DOHH2 (cell line): ENCODE measurements at regions not wholly inside any gene's neighbourhood (a gene's known extent, or its start where the extent isn't known, plus 50 kb on each side); places are given as distances from the start of the nearest gene placed in this dataset.

Source experiments
- H3F3A ChIP-seq: fragments of 200-600 bp; sonication (generic), shearing (Covaris generic); 2 replicates; pipeline ENCODE4 v1.6.0; 2016; ENCODE audit warnings: antibody characterized with exemption, mild to moderate bottlenecking; ENCODE audit not compliant: control insufficient read depth, insufficient read depth
- H3K27ac ChIP-seq: fragments of 200-600 bp; sonication (generic); 2 replicates; pipeline ENCODE4 v1.5.1; 2014; ENCODE audit warnings: low read depth, mild to moderate bottlenecking, low read length, moderate library complexity
- H3K27me3 ChIP-seq: fragments of 200-600 bp; sonication (generic); 2 replicates; pipeline ENCODE4 v1.6.1; 2014; ENCODE audit warnings: mild to moderate bottlenecking, low read length, mixed read lengths; ENCODE audit not compliant: control insufficient read depth
- H3K36me3 ChIP-seq: fragments of 200-600 bp; sonication (generic); 2 replicates; pipeline ENCODE4 v1.6.1; 2014; ENCODE audit warnings: mild to moderate bottlenecking, low read length, moderate library complexity, mixed read lengths; ENCODE audit not compliant: control insufficient read depth
- H3K4me1 ChIP-seq: fragments of 200-600 bp; sonication (generic); 2 replicates; pipeline ENCODE4 v1.6.1; 2014; ENCODE audit warnings: mild to moderate bottlenecking, low read length, mixed read lengths; ENCODE audit not compliant: control insufficient read depth
- H3K4me2 ChIP-seq: fragments of 200-600 bp; sonication (generic); 2 replicates; pipeline ENCODE4 v1.6.0; 2014; ENCODE audit warnings: mild to moderate bottlenecking, low read length, moderate library complexity
- H3K4me3 ChIP-seq: fragments of 200-600 bp; sonication (generic); 2 replicates; pipeline ENCODE4 v1.5.1; 2014; ENCODE audit warnings: mild to moderate bottlenecking, low read length, mixed read lengths
- H3K79me2 ChIP-seq: fragments of 200-600 bp; sonication (generic); 2 replicates; pipeline ENCODE4 v1.6.1; 2014; ENCODE audit warnings: mild to moderate bottlenecking, low read length, mixed read lengths; ENCODE audit not compliant: control insufficient read depth
- H3K9me2 ChIP-seq: fragments of 200-600 bp; sonication (generic); replicated peaks from 2 replicates; pipeline ENCODE4 v1.6.1; 2014; ENCODE audit warnings: mild to moderate bottlenecking, low read length, mixed read lengths; ENCODE audit not compliant: control insufficient read depth
- H3K9me3 ChIP-seq: fragments of 200-600 bp; sonication (generic); 2 replicates; pipeline ENCODE4 v1.6.1; 2014; ENCODE audit warnings: antibody characterized with exemption, low read length, mixed read lengths; ENCODE audit not compliant: control insufficient read depth, insufficient read depth
- H4K20me1 ChIP-seq: fragments of 200-600 bp; sonication (generic); 2 replicates; pipeline ENCODE4 v1.6.0; 2014; ENCODE audit warnings: low read depth, mild to moderate bottlenecking, antibody characterized with exemption, low read length, moderate library complexity; ENCODE audit not compliant: control insufficient read depth, insufficient read depth
- CTCF ChIP-seq: fragments of 200-600 bp; sonication (generic); IDR thresholded peaks from one replicate; pipeline ENCODE4 v1.5.1; 2014; ENCODE audit warnings: antibody characterized with exemption, mild to moderate bottlenecking, low read depth, low read length; ENCODE audit not compliant: poor library complexity, severe bottlenecking
- EZH2phosphoT487 ChIP-seq: fragments of 200-600 bp; sonication (generic); IDR thresholded peaks from 2 replicates; pipeline ENCODE4 v1.6.1; 2017; ENCODE audit warnings: borderline replicate concordance, mild to moderate bottlenecking, antibody characterized with exemption, low read length, moderate library complexity, mixed read lengths

- no peaks in the 10 kb centered on the region for H3K36me3 ChIP-seq
- no peaks in the 10 kb centered on the region for H3K79me2 ChIP-seq
- H3K27ac ChIP-seq = no peak overlapping the region
- no peak overlapping the region for H3K4me2 ChIP-seq
- H3K9me3 ChIP-seq = no peaks in the 10 kb centered on the region
- no peaks in the 10 kb centered on the region for H3K4me1 ChIP-seq
- H4K20me1 ChIP-seq = no peaks in the 10 kb centered on the region
- H3K4me3 ChIP-seq = no peak overlapping the region
- peaks cover 7% of the 10 kb centered on the region; the same call in 1 of the 2 replicates for H3K27me3 ChIP-seq
- TF ChIP-seq EZH2phosphoT487 (no peak), CTCF (no peak)
- H3K9me2 ChIP-seq = no peaks in the 10 kb centered on the region
- H3F3A ChIP-seq = no peaks in the 10 kb centered on the region
Measured at GRCh38 chr10:22791665-22792064, 77.3 kb upstream of the PIP4K2A start.

GRCh38 chr10:22784668-22785067 lies 70.3 kb upstream of the PIP4K2A start:
- Histone ChIP-seq H4K20me1 (no peaks in the 10 kb centered on the region), H3K4me1 (no peaks in the 10 kb centered on the region), H3K4me2 (no peak overlapping the region), H3K27ac (no peak overlapping the region), H3K27me3 (peaks cover 4% of the 10 kb centered on the region; the same call in 1 of the 2 replicates), H3F3A (no peaks in the 10 kb centered on the region), H3K36me3 (no peaks in the 10 kb centered on the region), H3K79me2 (no peaks in the 10 kb centered on the region), H3K9me3 (no peaks in the 10 kb centered on the region), H3K4me3 (no peak overlapping the region), H3K9me2 (no peaks in the 10 kb centered on the region)
- TF ChIP-seq EZH2phosphoT487 = no peak
- TF ChIP-seq CTCF = no peak

GRCh38 chr10:22783807-22784206 lies 69.4 kb upstream of the PIP4K2A start:
- no peaks in the 10 kb centered on the region for H3K79me2 ChIP-seq
- no peaks in the 10 kb centered on the region for H3K36me3 ChIP-seq
- H3F3A ChIP-seq = no peaks in the 10 kb centered on the region
- no peaks in the 10 kb centered on the region for H4K20me1 ChIP-seq
- H3K9me2 ChIP-seq = no peaks in the 10 kb centered on the region
- no peak overlapping the region for H3K4me2 ChIP-seq
- no peak overlapping the region for H3K4me3 ChIP-seq
- no peaks in the 10 kb centered on the region for H3K4me1 ChIP-seq
- H3K9me3 ChIP-seq = no peaks in the 10 kb centered on the region
- TF ChIP-seq CTCF = no peak
- TF ChIP-seq EZH2phosphoT487 = no peak
- H3K27ac ChIP-seq = no peak overlapping the region
- peaks cover 4% of the 10 kb centered on the region; the same call in 1 of the 2 replicates for H3K27me3 ChIP-seq

GRCh38 chr10:22780474-22780885 lies 66.1 kb upstream of the PIP4K2A start:
- H3K27ac ChIP-seq = no peak overlapping the region
- H3K36me3 ChIP-seq = no peaks in the 10 kb centered on the region
- H3K9me2 ChIP-seq = no peaks in the 10 kb centered on the region
- no peak overlapping the region for H3K4me3 ChIP-seq
- 0 out of 2 replicates have a peak, but pooled peaks cover 2% of the 10 kb centered on the region for H3K27me3 ChIP-seq
- H3F3A ChIP-seq = no peaks in the 10 kb centered on the region
- no peaks in the 10 kb centered on the region for H4K20me1 ChIP-seq
- H3K79me2 ChIP-seq = no peaks in the 10 kb centered on the region
- H3K4me2 ChIP-seq = no peak overlapping the region
- TF ChIP-seq CTCF = no peak
- TF ChIP-seq EZH2phosphoT487 = no peak
- no peaks in the 10 kb centered on the region for H3K4me1 ChIP-seq
- H3K9me3 ChIP-seq = peaks cover 7% of the 10 kb centered on the region; the same call in 1 of the 2 replicates
